NCI-H748 treated with DMSO at 0.1 percent for 48 hours (cell line): ENCODE measurements at regions not wholly inside any gene's neighbourhood (a gene's known extent, or its start where the extent isn't known, plus 50 kb on each side); places are given as distances from the start of the nearest gene placed in this dataset.
"Not testable (repeated sequence)": the region's sequence is repeated elsewhere in the genome, so short reads cannot be mapped to it uniquely, and the experiment has no call there.

Experiments
- DNase-seq: peaks from one replicate; lab custom pipeline; 2025; lab: John Stamatoyannopoulos, UW

- DNase-seq = no peak
Observed at GRCh38 chr2:57330447-57330846, 716.2 kb upstream of the VRK2 start.

DNA sequence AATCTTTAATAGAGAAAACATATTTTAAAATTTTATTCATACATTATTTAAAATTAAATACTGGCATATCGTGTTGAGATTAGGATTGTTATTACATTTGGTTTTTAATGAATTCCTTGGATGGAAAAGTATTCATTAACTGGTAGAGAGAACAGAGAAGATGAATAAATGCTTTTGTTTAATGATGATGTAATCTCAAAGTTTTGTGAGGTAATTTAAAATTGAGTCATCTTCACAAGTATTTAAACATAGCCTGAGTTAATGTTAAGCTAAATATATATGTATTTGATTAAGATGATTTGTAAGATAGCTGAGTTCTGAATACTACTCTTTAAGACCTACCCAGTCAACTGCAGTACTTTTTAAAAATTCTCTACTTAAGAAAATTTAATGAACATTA is 713.4 kb upstream of the VRK2 start:
- DNase-seq = no peak

DNA sequence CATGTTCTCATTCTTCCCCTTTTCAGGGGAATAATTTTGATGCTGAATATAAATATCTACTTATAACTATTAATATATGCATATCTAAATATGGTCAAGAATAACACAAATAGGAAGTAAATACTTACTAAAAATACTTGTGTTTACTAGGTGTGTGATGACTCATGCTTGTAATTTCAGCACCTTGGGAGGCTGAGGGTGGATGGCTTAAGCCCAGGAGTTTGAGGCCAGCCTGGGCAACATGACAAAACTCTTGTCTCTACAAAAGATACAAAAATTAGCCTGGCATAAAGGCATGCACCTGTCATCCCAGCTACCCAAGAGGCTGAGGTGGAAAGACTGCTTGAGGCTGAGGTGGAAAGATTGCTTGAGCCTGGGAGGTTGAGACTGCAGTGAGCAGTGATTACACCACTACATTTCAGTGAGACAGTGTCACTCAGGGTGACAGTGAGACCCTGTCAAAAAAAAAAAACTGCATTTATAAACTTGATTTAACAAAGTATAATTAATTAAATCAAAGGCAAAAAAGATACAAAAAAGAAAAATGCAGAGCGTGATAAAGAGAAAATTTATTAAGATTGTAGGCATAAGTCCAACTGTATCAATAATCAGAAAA is 703.1 kb upstream of the VRK2 start:
- DNase-seq = no peak

GRCh38 chr2:57368190-57368589 is 678.4 kb upstream of the VRK2 start:
- DNase-seq = no peak

- no peak for DNase-seq
Observed at GRCh38 chr2:57370882-57371585, 675.6 kb upstream of the VRK2 start.

- no peak for DNase-seq
Observed at GRCh38 chr2:57372237-57372984, 674.2 kb upstream of the VRK2 start.

GRCh38 chr2:57373530-57373929 is 673.1 kb upstream of the VRK2 start:
- no peak for DNase-seq

DNA sequence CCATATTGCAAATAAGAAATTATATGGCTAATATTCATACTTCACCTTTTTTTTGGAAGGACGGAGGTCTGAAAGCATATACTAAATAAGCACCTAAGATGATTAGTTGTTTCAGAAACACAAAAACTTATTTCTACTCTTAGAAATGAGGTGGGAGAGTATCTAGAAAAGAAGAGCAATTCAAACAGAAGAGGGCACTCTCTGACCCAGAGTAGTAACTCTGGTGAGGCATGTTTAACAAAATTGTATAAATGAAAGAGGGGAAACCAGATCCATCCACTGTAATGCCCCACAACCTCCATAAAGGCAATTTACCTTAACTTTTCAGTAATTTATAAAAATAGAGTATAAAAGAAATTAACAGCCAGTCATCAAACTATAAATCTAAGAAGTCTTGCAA is 669.6 kb upstream of the VRK2 start:
- no peak for DNase-seq

GRCh38 chr2:57386305-57386704 is 660.3 kb upstream of the VRK2 start:
- DNase-seq = no peak

DNA sequence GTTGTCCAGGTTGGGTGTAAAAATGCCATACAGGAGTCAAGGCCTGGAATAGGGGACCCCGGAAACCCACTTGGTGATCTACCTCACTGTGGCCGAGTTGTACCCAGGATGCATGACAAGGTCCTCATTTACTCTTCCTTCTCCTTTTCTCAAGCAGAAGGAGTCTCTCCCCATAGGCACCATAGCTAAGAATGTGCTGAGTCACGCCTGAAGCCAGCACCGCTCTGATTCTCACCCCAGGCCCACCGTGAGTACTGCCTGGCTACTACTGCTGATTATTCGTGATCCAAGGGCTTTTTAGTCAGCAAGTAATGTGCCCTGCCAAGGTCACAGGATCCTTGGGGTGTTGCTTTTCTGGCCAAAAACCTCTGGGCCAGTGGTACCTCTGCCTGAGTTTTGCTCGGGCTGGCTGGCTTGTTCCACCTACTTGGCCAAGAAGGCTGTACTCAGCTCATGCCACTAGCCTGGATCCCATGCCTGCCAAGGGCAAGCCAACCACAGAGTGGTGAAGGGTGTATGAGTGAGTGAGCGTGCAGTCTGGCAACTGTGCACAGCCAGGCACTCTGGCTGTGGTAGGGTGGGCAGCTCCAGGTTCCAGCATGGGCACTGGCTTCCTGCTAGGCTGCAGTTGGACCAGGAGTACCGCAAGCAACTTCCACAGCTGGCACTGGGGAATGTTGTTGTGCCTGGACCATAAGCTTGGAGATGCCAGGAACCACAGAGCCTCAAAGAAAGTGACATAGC is 650.1 kb upstream of the VRK2 start:
- no peak for DNase-seq

DNA sequence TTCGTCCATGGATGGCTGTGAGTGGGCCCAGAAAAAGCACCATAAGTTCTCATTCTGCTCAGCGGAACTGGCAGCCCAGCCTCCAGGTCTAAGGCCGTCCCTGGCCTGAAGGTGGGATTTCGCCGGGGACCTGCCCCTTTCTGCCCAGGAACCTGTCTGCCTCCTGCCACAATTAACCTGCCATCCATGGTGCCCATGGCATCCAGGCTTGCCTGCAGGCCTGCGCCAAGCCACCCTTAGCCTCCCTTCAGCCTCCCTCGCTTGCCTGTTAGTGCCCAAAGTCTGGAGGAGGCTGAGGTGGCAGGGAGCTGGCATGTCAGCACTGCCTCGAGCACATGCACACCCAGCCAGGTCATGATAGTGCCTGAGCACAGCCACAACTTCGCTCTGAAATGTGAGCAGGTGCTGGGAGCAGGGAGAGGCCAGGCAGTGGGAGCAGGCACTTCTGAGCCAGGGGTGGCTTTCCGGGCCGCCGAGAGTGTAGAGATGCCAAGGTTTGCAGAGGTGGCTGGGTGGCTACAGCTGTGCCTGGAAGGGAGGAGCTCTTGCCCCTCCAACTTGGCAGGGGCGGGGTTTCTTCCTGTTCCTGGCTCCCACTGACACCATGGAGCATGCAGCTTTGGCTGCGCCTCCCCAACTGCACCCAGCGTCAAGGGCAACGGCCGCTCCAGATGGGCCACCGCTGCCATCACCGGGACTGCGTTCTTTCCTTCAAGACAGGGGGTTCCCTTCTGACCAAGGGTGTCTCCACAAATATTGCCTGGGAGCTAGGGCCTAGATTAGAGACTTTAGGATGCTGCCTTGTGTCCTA is 648.9 kb upstream of the VRK2 start:
- DNase-seq = no peak

DNA sequence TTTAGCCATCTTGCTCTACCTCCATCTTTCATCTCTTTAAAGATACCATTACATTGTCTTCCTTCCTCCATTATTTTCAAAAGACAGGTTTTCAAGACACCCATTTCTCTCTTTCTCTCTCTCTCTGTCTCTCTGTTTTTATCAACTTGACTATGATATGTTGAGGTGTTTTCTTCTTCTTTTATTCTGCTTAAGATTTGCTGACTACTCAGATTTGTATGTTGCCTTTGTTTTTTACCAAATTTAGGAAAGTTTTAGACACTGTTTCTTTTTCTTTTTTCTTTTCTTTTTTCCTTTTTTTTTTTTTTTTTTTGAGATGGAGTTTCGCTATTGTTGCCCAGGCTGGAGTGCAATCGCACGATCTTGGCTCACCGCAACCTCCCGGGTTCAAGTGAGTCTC is 647.5 kb upstream of the VRK2 start:
- DNase-seq = no peak

GRCh38 chr2:57402096-57402495 is 644.5 kb upstream of the VRK2 start:
- no peak for DNase-seq

- DNase-seq = no peak
Observed at GRCh38 chr2:57402755-57403154, 643.9 kb upstream of the VRK2 start.

- DNase-seq = no peak
Observed at GRCh38 chr2:57407772-57408201, 638.8 kb upstream of the VRK2 start.

GRCh38 chr2:57408587-57408986 is 638.0 kb upstream of the VRK2 start:
- no peak for DNase-seq

GRCh38 chr2:57417007-57417406 is 629.6 kb upstream of the VRK2 start:
- DNase-seq = no peak

- not testable (repeated sequence) for DNase-seq
Observed at GRCh38 chr2:57418859-57419346, 627.7 kb upstream of the VRK2 start.

- no peak for DNase-seq
Observed at GRCh38 chr2:57429831-57430230, 616.8 kb upstream of the VRK2 start.

DNA sequence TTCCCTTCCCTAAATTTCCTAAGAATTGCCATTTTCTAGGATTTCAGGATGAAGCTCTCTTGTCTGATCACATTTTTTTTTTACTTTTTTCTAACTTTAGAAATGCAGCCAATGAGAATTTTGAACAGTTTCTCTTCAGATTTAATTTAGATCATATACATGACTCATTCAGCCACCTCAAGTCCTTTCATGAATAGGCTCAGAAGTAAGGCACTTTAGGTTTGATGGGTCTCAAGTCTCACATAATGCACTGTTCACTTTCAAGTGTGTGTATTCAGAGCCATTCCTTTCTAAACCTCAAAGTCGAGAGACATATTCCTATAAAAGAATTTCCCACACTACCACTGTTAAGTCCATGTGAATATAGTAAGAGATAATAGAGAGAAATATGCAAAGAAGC is 614.1 kb upstream of the VRK2 start:
- DNase-seq = no peak

- DNase-seq = no peak
Observed at GRCh38 chr2:57434441-57434840, 612.2 kb upstream of the VRK2 start.

- DNase-seq = no peak
Observed at GRCh38 chr2:57434972-57435371, 611.6 kb upstream of the VRK2 start.
